ENCODE measurements at regions not wholly inside any gene's neighbourhood (a gene's known extent, or its start where the extent isn't known, plus 50 kb on each side); places are given as distances from the start of the nearest gene placed in this dataset.

- no peak for DNase-seq (ENCODE audit: extremely low read depth in 1 of 11, low read depth in 9 of 11, low spot score in 4 of 11)
Observed at GRCh38 chr6:134506162-134506561, 188.2 kb upstream of the SGK1 start.

- no peak for DNase-seq (ENCODE audit: extremely low read depth in 1 of 11, low read depth in 9 of 11, low spot score in 4 of 11)
Observed at GRCh38 chr6:134503585-134504281, 185.8 kb upstream of the SGK1 start.

- DNase-seq (ENCODE audit: extremely low read depth in 1 of 11, low read depth in 9 of 11, low spot score in 4 of 11): no peak
Observed at GRCh38 chr6:134502614-134503549, 185.0 kb upstream of the SGK1 start.

- no peak for DNase-seq (ENCODE audit: extremely low read depth in 1 of 11, low read depth in 9 of 11, low spot score in 4 of 11)
Observed at GRCh38 chr6:134495890-134496248, 178.0 kb upstream of the SGK1 start.

DNA sequence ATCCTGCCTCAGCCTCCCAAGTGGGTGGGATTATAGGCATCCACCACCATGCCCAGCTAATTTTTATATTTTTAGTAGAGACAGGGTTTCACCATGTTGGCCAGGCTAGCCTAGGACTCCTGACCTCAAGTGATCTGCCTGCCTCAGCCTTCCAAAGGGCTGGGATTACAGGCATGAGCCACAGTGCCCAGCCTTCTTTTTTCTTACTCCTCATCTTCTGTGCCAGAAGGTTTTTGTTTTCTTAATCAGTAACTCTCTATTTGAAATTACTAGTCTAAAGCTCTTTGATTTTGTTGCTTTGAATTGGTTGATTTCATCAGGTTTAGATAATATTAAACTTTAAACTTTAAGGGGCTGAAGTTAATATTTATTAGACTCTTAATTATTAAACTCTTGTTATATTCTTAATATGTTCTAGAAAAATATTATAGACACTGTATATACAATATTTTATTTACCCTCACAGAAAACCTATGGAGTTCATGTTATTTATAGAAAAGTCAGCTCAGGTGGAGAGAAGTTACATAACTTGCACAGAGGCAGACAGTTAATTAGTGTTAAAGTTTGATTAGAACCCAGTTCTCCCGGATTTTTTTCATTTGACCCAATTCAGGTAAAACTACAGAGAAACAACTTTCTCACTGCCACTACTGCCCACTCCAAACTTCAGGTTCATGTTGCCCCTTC, 177.4 kb upstream of the SGK1 start:
- no peak for DNase-seq (ENCODE audit: extremely low read depth in 1 of 11, low read depth in 9 of 11, low spot score in 4 of 11)

DNA sequence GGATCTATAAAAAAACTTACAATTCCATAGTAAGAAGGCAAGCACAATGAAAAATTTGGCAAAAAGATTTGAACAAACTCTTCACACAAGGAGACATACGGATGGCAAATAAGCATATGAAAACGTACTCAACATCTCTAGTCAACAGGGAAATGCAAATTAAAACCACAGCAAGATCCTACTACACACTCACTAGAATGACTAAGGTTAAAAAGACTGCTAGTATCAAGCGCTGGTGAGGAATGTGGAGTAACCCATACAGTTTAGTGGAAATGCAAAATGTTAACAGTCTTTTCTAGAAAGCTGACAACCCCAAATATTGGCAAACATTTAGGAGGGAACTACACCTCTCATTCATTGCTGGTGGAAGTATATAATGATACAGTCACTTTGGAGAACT, 175.9 kb upstream of the SGK1 start:
- no peak for DNase-seq (ENCODE audit: extremely low read depth in 1 of 11, low read depth in 9 of 11, low spot score in 4 of 11)

- no peak for DNase-seq (ENCODE audit: extremely low read depth in 1 of 11, low read depth in 9 of 11, low spot score in 4 of 11)
Observed at GRCh38 chr6:134491477-134491876, 173.6 kb upstream of the SGK1 start.

DNA sequence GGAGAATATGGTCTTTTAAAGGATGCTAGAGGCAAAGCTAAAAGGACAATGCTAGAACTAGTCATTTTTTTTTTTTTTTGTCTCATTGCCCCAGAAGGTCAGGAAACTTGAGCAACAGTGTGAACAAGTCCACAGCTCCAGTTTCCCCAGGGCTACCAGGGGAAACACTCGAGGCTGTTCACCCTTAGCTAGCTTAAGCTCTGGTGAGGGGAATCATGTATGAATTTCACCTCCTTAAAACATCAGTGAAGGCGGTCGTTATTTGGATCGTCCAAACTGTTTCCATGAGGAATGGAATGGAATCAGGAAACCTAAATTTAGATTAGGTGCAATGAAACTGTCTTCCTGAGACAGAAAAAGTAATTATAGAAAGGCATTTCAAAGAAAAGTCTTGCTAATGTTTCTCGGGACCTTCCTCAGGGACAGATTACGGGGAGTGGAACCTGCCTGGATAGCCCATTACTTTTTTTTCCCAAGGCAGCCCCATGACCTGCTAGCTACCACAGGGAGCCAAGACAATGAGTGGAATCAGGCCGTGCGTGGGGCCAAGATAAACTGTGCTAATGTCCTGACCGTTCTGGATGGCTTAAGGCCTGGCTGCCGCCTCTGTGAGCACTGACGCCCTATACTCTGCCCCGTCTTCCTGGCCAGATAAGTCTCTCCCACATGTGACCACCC, 164.8 kb upstream of the SGK1 start:
- DNase-seq (ENCODE audit: extremely low read depth in 1 of 11, low read depth in 9 of 11, low spot score in 4 of 11): peak in 3 of 11 donors; percentile 15 to 24 (median 24)

- no peak for DNase-seq (ENCODE audit: extremely low read depth in 1 of 11, low read depth in 9 of 11, low spot score in 4 of 11)
Observed at GRCh38 chr6:134481966-134482365, 164.1 kb upstream of the SGK1 start.

GRCh38 chr6:134480593-134480992, 162.7 kb upstream of the SGK1 start:
- no peak for DNase-seq (ENCODE audit: extremely low read depth in 1 of 11, low read depth in 9 of 11, low spot score in 4 of 11)

- no peak for DNase-seq (ENCODE audit: extremely low read depth in 1 of 11, low read depth in 9 of 11, low spot score in 4 of 11)
Observed at GRCh38 chr6:134478764-134479399, 161.0 kb upstream of the SGK1 start.

GRCh38 chr6:134477991-134478635, 160.2 kb upstream of the SGK1 start:
- no peak for DNase-seq (ENCODE audit: extremely low read depth in 1 of 11, low read depth in 9 of 11, low spot score in 4 of 11)

DNA sequence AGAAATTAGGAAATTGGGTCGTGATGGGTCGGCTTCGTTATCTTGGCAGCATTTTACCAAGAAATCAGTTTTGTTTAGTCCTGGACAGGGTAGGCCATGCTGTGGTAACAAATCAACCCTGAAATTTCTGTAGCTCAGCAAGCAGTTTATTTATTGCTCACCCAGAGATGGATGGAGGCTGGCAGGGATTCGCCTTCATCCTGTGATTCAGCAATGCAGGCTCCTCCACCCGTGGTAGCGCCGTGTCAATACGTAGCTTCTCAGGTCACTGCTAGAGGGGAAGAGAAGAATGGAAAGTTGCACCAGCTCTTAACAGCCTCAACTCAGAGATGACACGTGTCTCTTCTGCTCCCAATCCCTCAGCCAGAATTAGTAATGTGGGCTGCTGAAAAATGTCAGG, 157.0 kb upstream of the SGK1 start:
- DNase-seq (ENCODE audit: extremely low read depth in 1 of 11, low read depth in 9 of 11, low spot score in 4 of 11): no peak

- no peak for DNase-seq (ENCODE audit: extremely low read depth in 1 of 11, low read depth in 9 of 11, low spot score in 4 of 11)
Observed at GRCh38 chr6:134472661-134473060, 154.7 kb upstream of the SGK1 start.

DNA sequence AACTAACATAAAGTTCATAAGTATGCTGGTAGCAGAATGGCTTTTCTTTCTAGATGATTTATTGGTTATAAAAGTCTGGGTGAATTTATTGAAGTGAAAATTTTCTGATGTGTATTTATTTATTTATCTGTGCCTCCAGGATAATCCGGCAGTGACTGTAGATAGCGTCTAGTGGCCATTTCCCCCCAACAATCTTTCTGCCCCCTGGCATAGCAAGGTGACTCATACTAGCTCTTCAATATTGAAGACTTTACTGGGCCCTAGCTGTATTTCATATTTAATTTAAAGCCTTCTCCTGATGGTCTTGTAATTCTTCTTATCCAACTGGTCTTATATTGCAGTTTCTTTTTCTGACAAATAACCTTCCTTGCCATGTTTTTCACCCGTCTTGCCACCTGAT, 154.1 kb upstream of the SGK1 start:
- DNase-seq (ENCODE audit: extremely low read depth in 1 of 11, low read depth in 9 of 11, low spot score in 4 of 11): no peak

DNA sequence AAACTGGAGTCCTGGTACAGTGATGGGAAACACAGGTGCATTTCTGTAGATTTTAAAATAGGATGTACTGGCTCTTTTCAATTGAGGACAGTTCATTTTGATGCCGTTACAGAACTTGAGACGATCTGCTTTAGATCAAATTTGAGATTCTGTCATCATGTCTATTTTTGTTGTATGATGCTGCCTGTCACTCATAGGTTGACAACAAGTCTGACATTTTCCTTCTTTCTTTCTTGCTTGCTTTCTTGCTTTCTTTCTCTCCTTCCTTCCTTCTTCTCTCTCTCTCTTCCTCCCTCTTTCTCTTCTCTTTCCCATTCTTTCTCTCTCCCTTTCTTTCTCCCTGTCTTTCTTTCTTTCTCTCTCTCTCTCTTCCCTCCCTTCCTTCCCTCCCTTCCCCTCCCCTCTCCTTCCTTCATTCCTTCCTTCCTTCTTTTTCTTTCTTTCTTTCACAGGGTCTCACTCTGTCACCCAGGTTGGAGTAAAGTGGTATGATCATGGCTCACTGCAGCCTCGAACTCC, 152.6 kb upstream of the SGK1 start:
- DNase-seq (ENCODE audit: extremely low read depth in 1 of 11, low read depth in 9 of 11, low spot score in 4 of 11): no peak

- DNase-seq (ENCODE audit: extremely low read depth in 1 of 11, low read depth in 9 of 11, low spot score in 4 of 11): no peak
Observed at GRCh38 chr6:134469702-134470456, 152.0 kb upstream of the SGK1 start.

GRCh38 chr6:134468633-134469032, 150.7 kb upstream of the SGK1 start:
- no peak for DNase-seq (ENCODE audit: extremely low read depth in 1 of 11, low read depth in 9 of 11, low spot score in 4 of 11)

Measured in renal cortex interstitium (tissue), 11 donors.